Gastroesophageal sphincter (tissue), 3 donors: ENCODE measurements at regions not wholly inside any gene's neighbourhood (a gene's known extent, or its start where the extent isn't known, plus 50 kb on each side); places are given as distances from the start of the nearest gene placed in this dataset.

Source experiments
- POLR2A ChIP-seq, 2 donors: fragments of 450-650 bp; IDR thresholded peaks; one replicate each; pipeline ENCODE4 v1.6.1; 2017; ENCODE audit warnings: antibody characterized with exemption in 2 of 2, mild to moderate bottlenecking in 2 of 2, moderate library complexity in 1 of 2
- TF ChIP-seq, protein P1 (sequence below), 4 experiments: fragments of 200-600 bp in 2 of 4; fragments of 450-650 bp in 2 of 4; sonication (generic) in 1 of 4; IDR thresholded peaks; one replicate each; pipeline ENCODE4 v1.5.1; 2017 to 2019; ENCODE audit warnings: antibody characterized with exemption in 4 of 4, mild to moderate bottlenecking in 2 of 4, moderate library complexity in 2 of 4

DNA sequence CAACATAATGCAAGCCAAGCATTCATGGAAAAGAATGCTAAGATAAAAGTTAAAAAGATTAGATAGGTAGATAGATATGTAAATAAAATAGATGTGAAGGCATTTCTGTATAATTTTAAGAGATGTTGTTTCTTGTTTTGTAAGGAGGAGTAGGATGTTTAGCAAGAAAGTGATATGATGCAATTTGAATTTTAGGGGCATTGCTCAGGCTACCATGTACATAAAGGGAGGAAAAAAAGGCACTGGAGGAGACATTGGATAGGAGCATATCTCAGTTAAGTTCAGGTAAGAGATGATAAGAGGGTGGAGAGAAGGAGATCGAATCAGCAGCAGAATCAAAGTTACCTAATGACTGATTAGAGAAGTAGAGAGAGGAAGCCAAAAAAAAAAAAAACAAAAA, 194.7 kb downstream of the TENT5A start:
- TF ChIP-seq, protein P1, sequence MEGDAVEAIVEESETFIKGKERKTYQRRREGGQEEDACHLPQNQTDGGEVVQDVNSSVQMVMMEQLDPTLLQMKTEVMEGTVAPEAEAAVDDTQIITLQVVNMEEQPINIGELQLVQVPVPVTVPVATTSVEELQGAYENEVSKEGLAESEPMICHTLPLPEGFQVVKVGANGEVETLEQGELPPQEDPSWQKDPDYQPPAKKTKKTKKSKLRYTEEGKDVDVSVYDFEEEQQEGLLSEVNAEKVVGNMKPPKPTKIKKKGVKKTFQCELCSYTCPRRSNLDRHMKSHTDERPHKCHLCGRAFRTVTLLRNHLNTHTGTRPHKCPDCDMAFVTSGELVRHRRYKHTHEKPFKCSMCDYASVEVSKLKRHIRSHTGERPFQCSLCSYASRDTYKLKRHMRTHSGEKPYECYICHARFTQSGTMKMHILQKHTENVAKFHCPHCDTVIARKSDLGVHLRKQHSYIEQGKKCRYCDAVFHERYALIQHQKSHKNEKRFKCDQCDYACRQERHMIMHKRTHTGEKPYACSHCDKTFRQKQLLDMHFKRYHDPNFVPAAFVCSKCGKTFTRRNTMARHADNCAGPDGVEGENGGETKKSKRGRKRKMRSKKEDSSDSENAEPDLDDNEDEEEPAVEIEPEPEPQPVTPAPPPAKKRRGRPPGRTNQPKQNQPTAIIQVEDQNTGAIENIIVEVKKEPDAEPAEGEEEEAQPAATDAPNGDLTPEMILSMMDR (IDR thresholded peaks at IDR 0.05) = no peak
- TF ChIP-seq POLR2A (IDR thresholded peaks at IDR 0.05) = no peak
